HFF-Myc (cell line): ENCODE measurements at regions not wholly inside any gene's neighbourhood (a gene's known extent, or its start where the extent isn't known, plus 50 kb on each side); places are given as distances from the start of the nearest gene placed in this dataset.
"Not testable (repeated sequence)": the region's sequence is repeated elsewhere in the genome, so short reads cannot be mapped to it uniquely, and the experiment has no call there.

ENCODE experiments used
- DNase-seq: peaks from one replicate; pipeline ENCODE4 v3.0.0-alpha.2; 2011; ENCODE audit warnings: low read depth; ENCODE audit errors: extremely low read depth
- H3K4me3 ChIP-seq: replicated peaks from 2 replicates; pipeline ENCODE4 v1.5.1; 2011; ENCODE audit warnings: low read depth, mild to moderate bottlenecking, control low read depth, low read length
- CTCF ChIP-seq: IDR thresholded peaks from 2 replicates; pipeline ENCODE4 v1.5.1; 2012; ENCODE audit warnings: mild to moderate bottlenecking, low read depth, low read length, control low read depth; ENCODE audit errors: missing control alignments

GRCh38 chr6:109875973-109876372 lies 102.1 kb upstream of the GPR6 start:
- TF ChIP-seq CTCF, result no peak

GRCh38 chr6:109877028-109878004 lies 100.8 kb upstream of the GPR6 start:
- no peak for TF ChIP-seq CTCF
- no peak for DNase-seq
- H3K4me3 ChIP-seq, result no peak overlapping the region

More at GRCh38 chr6:109875973-109876372, 102.1 kb upstream of the GPR6 start:
- no peak for DNase-seq
- H3K4me3 ChIP-seq, result no peak overlapping the region

- not testable (repeated sequence) for DNase-seq, H3K4me3 ChIP-seq
Measured at GRCh38 chr6:109878005-109878690, 100.0 kb upstream of the GPR6 start.

GRCh38 chr6:109879081-109879480 lies 99.0 kb upstream of the GPR6 start:
- H3K4me3 ChIP-seq, DNase-seq: not testable (repeated sequence)

GRCh38 chr6:109879521-109879920 lies 98.6 kb upstream of the GPR6 start:
- DNase-seq, result no peak
- no peak for TF ChIP-seq CTCF
- no peak overlapping the region for H3K4me3 ChIP-seq

GRCh38 chr6:109881069-109881468 lies 97.0 kb upstream of the GPR6 start:
- H3K4me3 ChIP-seq, DNase-seq: not testable (repeated sequence)

GRCh38 chr6:109881953-109882490 lies 96.1 kb upstream of the GPR6 start:
- H3K4me3 ChIP-seq, DNase-seq: not testable (repeated sequence)

GRCh38 chr6:109891924-109892323 lies 86.2 kb upstream of the GPR6 start:
- TF ChIP-seq CTCF, result no peak
- H3K4me3 ChIP-seq, result no peak overlapping the region
- DNase-seq, result no peak
